Glutamatergic neuron (in vitro differentiated cells): ENCODE measurements at regions not wholly inside any gene's neighbourhood (a gene's known extent, or its start where the extent isn't known, plus 50 kb on each side); places are given as distances from the start of the nearest gene placed in this dataset.

Source experiments
- DNase-seq: peaks from one replicate; pipeline ENCODE4 v3.0.0; 2022
- H3K27ac Mint-ChIP-seq: one replicate; pipeline ENCODE4 v1.8.0; 2020; ENCODE audit warnings: mild to moderate bottlenecking, mixed read lengths, inconsistent platforms; ENCODE audit not compliant: unreplicated experiment
- H3K27me3 Mint-ChIP-seq: one replicate; pipeline ENCODE4 v1.8.0; 2020; ENCODE audit warnings: mild to moderate bottlenecking, moderate library complexity, mixed read lengths, inconsistent platforms; ENCODE audit not compliant: unreplicated experiment
- H3K36me3 Mint-ChIP-seq: one replicate; pipeline ENCODE4 v1.8.0; 2020; ENCODE audit warnings: mild to moderate bottlenecking, mixed read lengths, inconsistent platforms; ENCODE audit not compliant: unreplicated experiment
- H3K4me1 Mint-ChIP-seq: one replicate; pipeline ENCODE4 v1.8.0; 2020; ENCODE audit warnings: mild to moderate bottlenecking, low read depth, mixed read lengths, inconsistent platforms; ENCODE audit not compliant: unreplicated experiment
- H3K4me3 Mint-ChIP-seq: one replicate; pipeline ENCODE4 v1.8.0; 2020; ENCODE audit warnings: mild to moderate bottlenecking, mixed read lengths, inconsistent platforms; ENCODE audit not compliant: unreplicated experiment
- H3K9me3 Mint-ChIP-seq: one replicate; pipeline ENCODE4 v1.8.0; 2020; ENCODE audit warnings: mild to moderate bottlenecking, moderate library complexity, mixed read lengths, inconsistent platforms; ENCODE audit not compliant: unreplicated experiment
- TF ChIP-seq, protein P1 (sequence below): fragments of 200-600 bp; sonication (generic); IDR thresholded peaks from one replicate; pipeline ENCODE4 v1.5.0; 2021; ENCODE audit not compliant: partially characterized antibody, unreplicated experiment

DNA sequence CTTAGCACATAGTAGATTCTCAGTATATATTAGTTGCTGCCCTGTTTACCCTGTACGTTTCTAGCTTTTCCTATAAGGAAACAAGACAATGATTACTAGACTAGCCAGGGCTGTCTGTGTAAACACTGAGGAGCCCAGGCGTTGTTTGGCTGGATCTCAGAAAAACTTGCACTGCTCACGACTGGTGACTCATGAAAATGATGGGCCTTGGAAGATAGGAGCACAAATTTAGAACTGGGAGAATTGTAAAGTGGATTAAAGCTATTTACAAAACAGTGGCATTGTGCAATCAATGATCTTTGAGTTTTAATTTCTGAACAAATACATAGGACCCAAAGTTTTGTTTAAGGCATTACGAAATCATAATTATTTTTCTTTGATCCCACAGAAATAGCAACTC lies 276.9 kb downstream of the FAM76B start:
- Mint-ChIP-seq H3K4me1 (peaks cover 7% of the 10 kb centered on the region), H3K27me3 (no peaks in the 10 kb centered on the region), H3K36me3 (no peaks in the 10 kb centered on the region), H3K9me3 (no peaks in the 10 kb centered on the region), H3K27ac (no peak overlapping the region), H3K4me3 (no peak overlapping the region)
- no peak for DNase-seq
- TF ChIP-seq, protein P1, sequence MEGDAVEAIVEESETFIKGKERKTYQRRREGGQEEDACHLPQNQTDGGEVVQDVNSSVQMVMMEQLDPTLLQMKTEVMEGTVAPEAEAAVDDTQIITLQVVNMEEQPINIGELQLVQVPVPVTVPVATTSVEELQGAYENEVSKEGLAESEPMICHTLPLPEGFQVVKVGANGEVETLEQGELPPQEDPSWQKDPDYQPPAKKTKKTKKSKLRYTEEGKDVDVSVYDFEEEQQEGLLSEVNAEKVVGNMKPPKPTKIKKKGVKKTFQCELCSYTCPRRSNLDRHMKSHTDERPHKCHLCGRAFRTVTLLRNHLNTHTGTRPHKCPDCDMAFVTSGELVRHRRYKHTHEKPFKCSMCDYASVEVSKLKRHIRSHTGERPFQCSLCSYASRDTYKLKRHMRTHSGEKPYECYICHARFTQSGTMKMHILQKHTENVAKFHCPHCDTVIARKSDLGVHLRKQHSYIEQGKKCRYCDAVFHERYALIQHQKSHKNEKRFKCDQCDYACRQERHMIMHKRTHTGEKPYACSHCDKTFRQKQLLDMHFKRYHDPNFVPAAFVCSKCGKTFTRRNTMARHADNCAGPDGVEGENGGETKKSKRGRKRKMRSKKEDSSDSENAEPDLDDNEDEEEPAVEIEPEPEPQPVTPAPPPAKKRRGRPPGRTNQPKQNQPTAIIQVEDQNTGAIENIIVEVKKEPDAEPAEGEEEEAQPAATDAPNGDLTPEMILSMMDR: no peak

DNA sequence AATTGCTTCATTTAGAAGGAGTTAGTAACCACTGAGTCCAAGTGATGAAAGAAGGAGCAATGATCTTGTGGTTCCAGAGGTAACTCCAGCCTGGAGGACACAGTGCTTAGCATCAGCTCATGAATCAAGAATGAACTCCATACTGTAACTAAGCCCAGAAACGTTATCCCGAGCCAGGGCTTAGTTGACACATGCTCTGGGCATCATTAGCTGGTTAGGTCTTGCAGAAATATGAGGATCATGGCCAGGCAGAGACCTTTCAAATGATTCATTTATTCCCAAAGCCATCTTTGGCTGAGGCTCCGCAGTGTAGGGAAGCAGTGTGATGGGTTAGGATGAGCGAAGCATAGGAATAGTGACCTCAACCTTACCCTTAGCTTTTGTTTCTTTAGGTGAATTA lies 277.4 kb downstream of the FAM76B start:
- TF ChIP-seq, protein P1: no peak
- H3K9me3 Mint-ChIP-seq: no peaks in the 10 kb centered on the region
- DNase-seq: no peak
- H3K27me3 Mint-ChIP-seq: no peaks in the 10 kb centered on the region
- peaks cover 7% of the 10 kb centered on the region for H3K4me1 Mint-ChIP-seq
- H3K27ac Mint-ChIP-seq: no peak overlapping the region
- H3K36me3 Mint-ChIP-seq: no peaks in the 10 kb centered on the region
- H3K4me3 Mint-ChIP-seq: no peak overlapping the region

DNA sequence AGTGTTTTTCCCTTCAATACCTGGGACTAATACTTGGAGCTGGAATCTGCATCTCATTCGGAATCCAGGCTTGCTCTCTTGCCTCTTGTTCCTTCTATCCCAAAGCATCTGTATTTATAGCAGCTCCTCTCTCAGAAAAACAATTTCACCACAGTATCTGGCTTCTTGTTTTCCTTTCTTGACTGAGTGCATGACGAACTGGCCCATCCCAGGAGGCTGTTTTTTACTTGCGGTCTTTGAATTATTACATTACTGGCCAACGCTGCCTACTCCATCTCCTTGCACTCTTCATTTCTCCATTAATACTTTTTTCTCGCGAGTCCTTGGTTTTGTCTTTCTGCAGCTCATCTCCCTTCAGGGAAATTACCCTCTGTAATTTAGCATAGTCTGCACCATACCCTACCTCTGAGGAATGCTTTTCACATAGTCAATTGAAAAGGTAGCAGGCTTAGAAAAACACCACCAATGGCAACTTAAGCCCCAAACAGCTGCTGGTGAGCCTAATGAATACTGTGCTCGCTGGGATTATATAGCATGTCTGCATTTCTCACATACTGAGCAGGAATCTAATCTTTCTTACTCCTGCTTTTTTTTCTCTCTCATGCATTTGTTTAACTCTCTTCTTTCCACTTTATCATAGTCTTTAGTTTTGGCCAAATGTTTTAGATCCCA lies 277.4 kb upstream of the SESN3 start:
- Mint-ChIP-seq H3K4me3 (no peak overlapping the region), H3K9me3 (no peaks in the 10 kb centered on the region), H3K27me3 (peaks cover 2% of the 10 kb centered on the region), H3K4me1 (peaks cover 4% of the 10 kb centered on the region), H3K27ac (no peak overlapping the region), H3K36me3 (no peaks in the 10 kb centered on the region)
- TF ChIP-seq, protein P1: no peak
- DNase-seq: no peak

DNA sequence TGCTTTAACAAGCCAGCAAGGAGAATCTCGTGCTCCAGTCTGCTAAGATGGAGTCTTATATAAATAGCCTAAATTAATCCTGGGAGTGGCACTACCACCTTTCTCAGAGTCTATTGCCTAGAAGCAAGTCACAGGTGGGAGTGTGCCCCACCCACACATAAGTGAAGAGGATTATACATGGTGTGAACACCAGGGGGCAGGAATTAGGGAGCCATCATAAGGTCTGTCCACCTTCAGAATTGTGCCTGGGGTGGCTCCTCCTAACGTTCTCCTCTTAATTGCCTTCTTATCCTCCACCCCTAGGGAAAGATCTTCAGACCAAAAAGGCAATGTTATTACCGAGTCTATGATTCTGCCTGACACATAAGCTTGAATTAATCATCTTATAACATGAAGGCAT lies 276.8 kb upstream of the SESN3 start:
- Mint-ChIP-seq H3K27ac (no peak overlapping the region), H3K4me3 (no peak overlapping the region)
- TF ChIP-seq, protein P1: peak; percentile 19

DNA sequence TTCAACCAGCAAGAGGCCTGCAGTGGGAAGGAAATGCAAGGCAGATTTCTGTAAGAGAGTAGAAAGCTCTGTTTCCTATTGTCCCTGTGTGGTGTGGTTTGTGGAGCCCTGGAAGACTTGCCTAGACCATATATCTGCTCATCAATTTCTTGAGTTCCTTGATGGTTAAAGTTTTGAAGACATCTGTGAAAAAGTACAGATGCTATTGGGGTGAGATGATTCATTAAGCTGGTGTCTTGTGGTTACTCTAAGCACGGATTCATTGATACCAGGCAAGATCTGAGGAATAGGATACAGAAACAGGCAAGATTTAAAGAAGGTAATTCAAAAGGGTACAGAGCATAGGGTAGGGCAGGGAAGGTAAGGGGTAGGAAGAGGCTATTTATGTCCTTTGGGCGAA lies 275.8 kb upstream of the SESN3 start:
- DNase-seq: no peak
- no peak overlapping the region for H3K4me3 Mint-ChIP-seq
- TF ChIP-seq, protein P1: no peak
- peaks cover 7% of the 10 kb centered on the region for H3K4me1 Mint-ChIP-seq
- H3K36me3 Mint-ChIP-seq: no peaks in the 10 kb centered on the region
- no peaks in the 10 kb centered on the region for H3K9me3 Mint-ChIP-seq
- H3K27me3 Mint-ChIP-seq: peaks cover 7% of the 10 kb centered on the region
- H3K27ac Mint-ChIP-seq: no peak overlapping the region

More for the DNA sequence above, 276.8 kb upstream of the SESN3 start:
- DNase-seq: no peak
- peaks cover 6% of the 10 kb centered on the region for H3K27me3 Mint-ChIP-seq
- no peaks in the 10 kb centered on the region for H3K36me3 Mint-ChIP-seq
- no peaks in the 10 kb centered on the region for H3K9me3 Mint-ChIP-seq
- peaks cover 6% of the 10 kb centered on the region for H3K4me1 Mint-ChIP-seq
